Mucosa of rectum (tissue), 2 donors: ENCODE measurements at regions not wholly inside any gene's neighbourhood (a gene's known extent, or its start where the extent isn't known, plus 50 kb on each side); places are given as distances from the start of the nearest gene placed in this dataset.

Experiments used
- H3K27ac ChIP-seq, 2 donors: one replicate each; pipeline ENCODE4 v1.7.0; 2013; ENCODE audit warnings: inconsistent platforms in 2 of 2, low read depth in 2 of 2, low read length in 2 of 2
- H3K27me3 ChIP-seq, 2 donors: one replicate each; pipeline ENCODE4 v1.7.0; 2013; ENCODE audit warnings: low read length in 2 of 2; ENCODE audit not compliant: control insufficient read depth in 2 of 2, insufficient read depth in 2 of 2
- H3K36me3 ChIP-seq, 2 donors: one replicate each; pipeline ENCODE4 v1.7.0; 2013; ENCODE audit warnings: low read length in 2 of 2; ENCODE audit not compliant: control insufficient read depth in 2 of 2, insufficient read depth in 2 of 2
- H3K4me1 ChIP-seq, 2 donors: one replicate each; pipeline ENCODE4 v1.7.0; 2013; ENCODE audit warnings: low read length in 2 of 2, mild to moderate bottlenecking in 1 of 2; ENCODE audit not compliant: control insufficient read depth in 2 of 2, insufficient read depth in 2 of 2
- H3K4me3 ChIP-seq, 2 donors: one replicate each; pipeline ENCODE4 v1.7.0; 2013; ENCODE audit warnings: low read length in 2 of 2
- H3K9ac ChIP-seq, 2 donors: one replicate each; pipeline ENCODE4 v1.7.0; 2013; ENCODE audit warnings: low read length in 2 of 2, low read depth in 1 of 2, mild to moderate bottlenecking in 1 of 2
- H3K9me3 ChIP-seq, 2 donors: one replicate each; pipeline ENCODE4 v1.7.0; 2013; ENCODE audit warnings: low read length in 2 of 2; ENCODE audit not compliant: control insufficient read depth in 2 of 2
- donor health status: healthy.
- donor health status: Normal muscosa, but diverticular disease.

GRCh38 chr10:131742500-131742951, 158.3 kb upstream of the PPP2R2D start:
- no peaks in the 10 kb centered on the region for H3K36me3 ChIP-seq
- no peaks in the 10 kb centered on the region for H3K4me1 ChIP-seq
- no peaks in the 10 kb centered on the region for H3K27me3 ChIP-seq
- no peak overlapping the region for H3K4me3 ChIP-seq
- no peak overlapping the region for H3K27ac ChIP-seq
- no peak overlapping the region for H3K9ac ChIP-seq
- peaks cover 0 to 3% of the 10 kb centered on the region in 2 donors for H3K9me3 ChIP-seq

GRCh38 chr10:131743190-131744151, 157.3 kb upstream of the PPP2R2D start:
- Histone ChIP-seq H3K27me3 (no peaks in the 10 kb centered on the region), H3K4me3 (no peak overlapping the region), H3K4me1 (no peaks in the 10 kb centered on the region), H3K9ac (no peak overlapping the region), H3K27ac (no peak overlapping the region), H3K36me3 (no peaks in the 10 kb centered on the region), H3K9me3 (peaks cover 0 to 3% of the 10 kb centered on the region in 2 donors)

GRCh38 chr10:131744346-131744745, 156.5 kb upstream of the PPP2R2D start:
- H3K27ac ChIP-seq, result no peak overlapping the region

GRCh38 chr10:131745591-131745990, 155.2 kb upstream of the PPP2R2D start:
- Histone ChIP-seq H3K4me3 (no peak overlapping the region), H3K27ac (no peak overlapping the region), H3K27me3 (no peaks in the 10 kb centered on the region), H3K9ac (no peak overlapping the region), H3K9me3 (no peaks in the 10 kb centered on the region), H3K36me3 (no peaks in the 10 kb centered on the region), H3K4me1 (no peaks in the 10 kb centered on the region)

More at GRCh38 chr10:131744346-131744745, 156.5 kb upstream of the PPP2R2D start:
- no peak overlapping the region for H3K4me3 ChIP-seq
- H3K4me1 ChIP-seq, result no peaks in the 10 kb centered on the region
- no peak overlapping the region for H3K9ac ChIP-seq
- H3K27me3 ChIP-seq, result no peaks in the 10 kb centered on the region
- H3K36me3 ChIP-seq, result no peaks in the 10 kb centered on the region
- H3K9me3 ChIP-seq, result peaks cover 0 to 3% of the 10 kb centered on the region in 2 donors

- Histone ChIP-seq H3K36me3 (no peaks in the 10 kb centered on the region), H3K4me3 (no peak overlapping the region), H3K9ac (no peak overlapping the region), H3K4me1 (no peaks in the 10 kb centered on the region), H3K9me3 (no peaks in the 10 kb centered on the region), H3K27ac (no peak overlapping the region), H3K27me3 (no peaks in the 10 kb centered on the region)
Observed at GRCh38 chr10:131746241-131746711, 154.5 kb upstream of the PPP2R2D start.

- H3K27ac ChIP-seq, result no peak overlapping the region
- H3K9me3 ChIP-seq, result no peaks in the 10 kb centered on the region
- H3K4me3 ChIP-seq, result no peak overlapping the region
- no peaks in the 10 kb centered on the region for H3K4me1 ChIP-seq
- no peak overlapping the region for H3K9ac ChIP-seq
- H3K36me3 ChIP-seq, result no peaks in the 10 kb centered on the region
- no peaks in the 10 kb centered on the region for H3K27me3 ChIP-seq
Observed at GRCh38 chr10:131746785-131747184, 154.0 kb upstream of the PPP2R2D start.

GRCh38 chr10:131747251-131747650, 153.6 kb upstream of the PPP2R2D start:
- no peaks in the 10 kb centered on the region for H3K27me3 ChIP-seq
- H3K27ac ChIP-seq, result no peak overlapping the region
- no peak overlapping the region for H3K9ac ChIP-seq
- no peaks in the 10 kb centered on the region for H3K9me3 ChIP-seq
- H3K4me1 ChIP-seq, result no peaks in the 10 kb centered on the region
- no peak overlapping the region for H3K4me3 ChIP-seq
- no peaks in the 10 kb centered on the region for H3K36me3 ChIP-seq

- no peaks in the 10 kb centered on the region for H3K27me3 ChIP-seq
- H3K9me3 ChIP-seq, result no peaks in the 10 kb centered on the region
- no peak overlapping the region for H3K27ac ChIP-seq
- no peaks in the 10 kb centered on the region for H3K4me1 ChIP-seq
- no peak overlapping the region for H3K9ac ChIP-seq
- H3K4me3 ChIP-seq, result no peak overlapping the region
- no peaks in the 10 kb centered on the region for H3K36me3 ChIP-seq
Observed at GRCh38 chr10:131747791-131748190, 153.0 kb upstream of the PPP2R2D start.

GRCh38 chr10:131748191-131748590, 152.6 kb upstream of the PPP2R2D start:
- no peak overlapping the region for H3K9ac ChIP-seq
- H3K36me3 ChIP-seq, result no peaks in the 10 kb centered on the region
- no peak overlapping the region for H3K4me3 ChIP-seq
- H3K9me3 ChIP-seq, result no peaks in the 10 kb centered on the region
- no peaks in the 10 kb centered on the region for H3K27me3 ChIP-seq
- H3K27ac ChIP-seq, result no peak overlapping the region
- no peaks in the 10 kb centered on the region for H3K4me1 ChIP-seq
